BLaER1 (cell line): ENCODE measurements at regions not wholly inside any gene's neighbourhood (a gene's known extent, or its start where the extent isn't known, plus 50 kb on each side); places are given as distances from the start of the nearest gene placed in this dataset.

Source experiments
- H3K27ac ChIP-seq: shearing (Covaris generic); formaldehyde crosslinking; 2 replicates; pipeline ENCODE4 v1.8.1; 2022
- H3K27me3 ChIP-seq: shearing (Covaris generic); formaldehyde crosslinking; 2 replicates; pipeline ENCODE4 v1.8.1; 2022
- H3K36me3 ChIP-seq: shearing (Covaris generic); formaldehyde crosslinking; 2 replicates; pipeline ENCODE4 v1.8.1; 2022
- H3K4me1 ChIP-seq: shearing (Covaris generic); formaldehyde crosslinking; 2 replicates; pipeline ENCODE4 v1.8.1; 2022
- H3K4me2 ChIP-seq: shearing (Covaris generic); formaldehyde crosslinking; 2 replicates; pipeline ENCODE4 v1.8.1; 2022
- H3K4me3 ChIP-seq: shearing (Covaris generic); formaldehyde crosslinking; 2 replicates; pipeline ENCODE4 v1.8.1; 2022
- H3K9ac ChIP-seq: shearing (Covaris generic); formaldehyde crosslinking; 2 replicates; pipeline ENCODE4 v1.8.1; 2022
- H3K9me3 ChIP-seq: shearing (Covaris generic); formaldehyde crosslinking; 2 replicates; pipeline ENCODE4 v1.8.1; 2022
- H4K20me1 ChIP-seq: shearing (Covaris generic); formaldehyde crosslinking; 2 replicates; pipeline ENCODE4 v1.8.1; 2022
- Cebpa-rat ChIP-seq: shearing (Covaris generic); IDR thresholded peaks from 2 replicates; pipeline ENCODE4 v1.8.1; 2022

DNA sequence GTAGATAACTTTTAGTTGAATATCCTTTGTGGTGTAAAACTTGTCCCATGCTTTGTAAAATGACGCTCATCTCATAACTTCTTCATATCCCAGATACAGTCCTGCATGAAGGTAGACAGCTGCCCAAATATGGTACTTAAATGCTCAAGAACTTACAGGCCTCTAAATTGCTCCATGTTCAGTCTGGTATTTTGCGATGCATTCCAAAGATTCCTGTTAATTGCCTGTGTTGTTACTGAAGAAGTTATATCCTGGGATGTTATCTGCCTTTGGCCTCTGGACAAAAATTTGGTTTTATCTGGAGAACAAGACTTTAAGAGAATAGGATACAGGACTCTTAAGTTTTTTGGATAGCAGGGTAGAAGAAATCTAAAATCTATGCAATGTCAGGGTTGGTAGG lies 473.0 kb downstream of the PCNX1 start:
- H3K27ac ChIP-seq: no peak overlapping the region
- H3K27me3 ChIP-seq: no peaks in the 10 kb centered on the region
- no peak overlapping the region for H3K4me3 ChIP-seq
- H3K36me3 ChIP-seq: no peaks in the 10 kb centered on the region
- H3K9ac ChIP-seq: no peak overlapping the region
- H3K4me2 ChIP-seq: no peak overlapping the region
- no peaks in the 10 kb centered on the region for H3K4me1 ChIP-seq
- peaks cover 37% of the 10 kb centered on the region for H3K9me3 ChIP-seq
- no peaks in the 10 kb centered on the region for H4K20me1 ChIP-seq
- no peak for TF ChIP-seq Cebpa-rat

DNA sequence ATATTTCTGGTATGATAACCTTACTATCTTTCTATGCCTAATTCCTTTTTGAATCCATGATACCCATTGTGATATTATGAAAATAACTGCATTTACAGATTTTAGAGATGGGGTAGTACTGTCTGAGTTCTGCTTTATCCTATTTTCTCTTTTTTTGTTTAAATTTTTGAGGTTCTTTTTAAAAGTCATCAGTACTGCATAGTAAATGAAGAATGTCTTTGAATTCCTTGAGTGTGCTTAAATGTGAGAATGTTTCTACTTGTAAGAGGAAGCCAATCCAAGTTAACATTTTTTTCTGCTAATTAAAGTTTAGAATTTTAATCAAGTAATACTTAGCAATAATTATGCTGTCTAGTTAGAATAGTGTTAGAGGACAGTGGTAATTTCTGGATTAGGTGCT lies 474.6 kb downstream of the PCNX1 start:
- Histone ChIP-seq H3K4me3 (no peak overlapping the region), H3K9me3 (peaks cover 29% of the 10 kb centered on the region), H3K27me3 (no peaks in the 10 kb centered on the region), H3K36me3 (no peaks in the 10 kb centered on the region), H3K4me2 (no peak overlapping the region), H3K27ac (no peak overlapping the region), H3K4me1 (no peaks in the 10 kb centered on the region), H4K20me1 (no peaks in the 10 kb centered on the region), H3K9ac (no peak overlapping the region)
- no peak for TF ChIP-seq Cebpa-rat

DNA sequence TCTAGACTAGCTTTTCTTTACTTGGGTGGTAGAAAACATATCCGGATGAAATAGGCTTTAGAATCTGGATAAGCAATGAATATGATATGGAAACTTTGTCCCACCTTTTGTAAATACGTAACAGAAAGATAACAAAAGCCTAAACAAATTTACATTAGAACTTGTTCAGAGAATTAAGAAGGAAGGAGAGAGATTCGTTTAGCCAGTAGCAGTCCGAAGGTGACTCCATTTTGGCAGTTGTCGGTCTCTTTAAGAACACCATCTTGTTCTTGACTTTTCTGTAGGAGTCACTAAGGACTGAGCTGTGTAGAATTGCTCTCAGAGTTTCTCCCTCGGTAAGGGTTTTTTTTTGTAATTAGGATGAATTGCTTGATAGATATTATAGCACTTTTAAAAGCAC lies 475.1 kb downstream of the PCNX1 start:
- H3K9me3 ChIP-seq: peaks cover 24% of the 10 kb centered on the region
- H3K4me1 ChIP-seq: no peaks in the 10 kb centered on the region
- no peaks in the 10 kb centered on the region for H3K27me3 ChIP-seq
- H3K4me3 ChIP-seq: no peak overlapping the region
- no peaks in the 10 kb centered on the region for H4K20me1 ChIP-seq
- H3K27ac ChIP-seq: no peak overlapping the region
- no peak overlapping the region for H3K9ac ChIP-seq
- no peak overlapping the region for H3K4me2 ChIP-seq
- no peaks in the 10 kb centered on the region for H3K36me3 ChIP-seq
- TF ChIP-seq Cebpa-rat: no peak

DNA sequence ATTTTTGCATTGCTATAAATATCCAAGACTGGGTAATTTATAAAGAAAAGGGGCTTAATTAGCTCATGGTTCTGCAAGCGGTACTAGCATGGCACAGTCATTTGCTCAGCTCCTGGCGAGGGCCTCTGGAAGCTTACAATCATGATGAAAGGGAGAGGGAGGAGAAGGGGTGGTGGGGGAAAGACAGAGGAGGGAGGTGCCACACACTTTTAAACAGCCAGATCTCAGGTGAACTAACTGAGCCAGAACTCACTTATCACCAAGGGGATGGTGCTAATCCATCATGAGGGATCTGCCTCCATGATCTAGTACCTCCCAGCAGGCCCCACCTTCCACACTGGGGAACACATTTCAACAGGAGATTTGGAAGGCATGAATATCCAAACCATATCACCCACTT lies 476.3 kb downstream of the PCNX1 start:
- no peak for TF ChIP-seq Cebpa-rat
- H3K4me1 ChIP-seq: no peaks in the 10 kb centered on the region
- H3K36me3 ChIP-seq: no peaks in the 10 kb centered on the region
- H3K4me2 ChIP-seq: no peak overlapping the region
- H4K20me1 ChIP-seq: no peaks in the 10 kb centered on the region
- H3K27ac ChIP-seq: no peak overlapping the region
- no peak overlapping the region for H3K4me3 ChIP-seq
- H3K9me3 ChIP-seq: peaks cover 15% of the 10 kb centered on the region
- H3K9ac ChIP-seq: no peak overlapping the region
- H3K27me3 ChIP-seq: no peaks in the 10 kb centered on the region

DNA sequence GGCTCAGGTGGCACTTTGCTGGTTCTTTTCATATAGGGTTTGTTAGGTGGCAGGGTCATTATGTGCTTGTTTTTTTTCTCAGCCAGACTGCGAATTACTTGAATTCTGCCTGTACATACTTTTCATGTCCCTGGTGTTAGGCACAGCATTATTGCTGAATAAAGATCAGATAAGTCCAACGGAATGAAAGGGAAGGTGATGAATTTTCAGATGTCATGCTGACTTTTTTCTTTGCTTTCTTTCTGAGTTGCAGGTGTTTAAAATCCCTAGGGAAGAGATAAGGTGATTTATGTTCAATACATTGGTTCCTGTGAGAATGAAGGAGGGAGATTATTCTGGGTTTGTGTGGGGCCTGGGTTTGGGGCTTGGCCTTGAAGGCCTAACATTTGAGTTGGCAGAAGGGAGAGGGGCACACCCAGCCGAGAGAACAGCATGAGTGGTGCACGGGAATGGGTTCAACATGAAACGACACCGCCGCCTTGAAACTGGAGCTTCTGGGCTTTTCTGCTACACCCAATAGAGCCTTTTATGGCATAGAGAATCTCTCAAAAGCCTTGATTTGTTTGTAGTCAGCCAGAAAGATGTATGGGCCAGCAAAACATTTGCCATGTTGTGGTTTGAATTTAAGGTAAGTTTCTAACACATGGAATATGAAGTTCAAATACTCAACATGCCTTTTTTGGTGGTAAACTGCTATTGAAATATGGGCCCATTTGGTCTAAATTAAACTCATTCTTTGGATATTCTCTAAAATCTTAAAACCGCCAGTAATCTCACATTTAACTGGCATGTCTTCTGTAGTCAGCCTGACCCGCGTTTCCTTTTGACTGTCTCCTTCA lies 477.0 kb downstream of the PCNX1 start:
- Histone ChIP-seq H3K4me2 (no peak overlapping the region), H3K27me3 (no peaks in the 10 kb centered on the region), H3K4me3 (no peak overlapping the region), H3K9me3 (peaks cover 8% of the 10 kb centered on the region), H3K36me3 (no peaks in the 10 kb centered on the region), H3K27ac (no peak overlapping the region), H3K9ac (no peak overlapping the region), H4K20me1 (no peaks in the 10 kb centered on the region), H3K4me1 (no peaks in the 10 kb centered on the region)
- TF ChIP-seq Cebpa-rat: no peak

DNA sequence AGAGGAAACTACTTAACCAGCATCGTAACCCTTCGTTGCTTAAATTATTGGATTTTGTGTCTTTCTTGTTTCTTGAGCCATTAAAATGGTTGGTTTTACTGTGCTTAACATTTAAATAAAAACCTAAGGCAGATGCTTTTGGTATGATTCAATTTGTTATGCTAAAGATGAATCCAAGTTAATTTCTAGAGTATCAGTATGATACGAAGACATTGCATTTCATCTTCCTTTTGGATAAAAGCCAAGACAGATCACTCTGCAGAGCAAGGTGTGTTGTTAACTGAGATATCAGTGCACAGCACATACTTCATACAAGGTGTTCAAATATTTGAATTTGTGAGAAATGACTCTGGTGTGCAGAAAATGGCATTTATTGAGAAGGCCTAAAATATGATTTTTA lies 480.5 kb downstream of the PCNX1 start:
- Histone ChIP-seq H3K4me3 (no peak overlapping the region), H3K27ac (no peak overlapping the region), H3K4me1 (peaks cover 7% of the 10 kb centered on the region), H3K27me3 (no peaks in the 10 kb centered on the region), H3K9ac (no peak overlapping the region), H3K4me2 (no peak overlapping the region), H3K36me3 (no peaks in the 10 kb centered on the region), H4K20me1 (no peaks in the 10 kb centered on the region), H3K9me3 (no peaks in the 10 kb centered on the region)
- no peak for TF ChIP-seq Cebpa-rat

DNA sequence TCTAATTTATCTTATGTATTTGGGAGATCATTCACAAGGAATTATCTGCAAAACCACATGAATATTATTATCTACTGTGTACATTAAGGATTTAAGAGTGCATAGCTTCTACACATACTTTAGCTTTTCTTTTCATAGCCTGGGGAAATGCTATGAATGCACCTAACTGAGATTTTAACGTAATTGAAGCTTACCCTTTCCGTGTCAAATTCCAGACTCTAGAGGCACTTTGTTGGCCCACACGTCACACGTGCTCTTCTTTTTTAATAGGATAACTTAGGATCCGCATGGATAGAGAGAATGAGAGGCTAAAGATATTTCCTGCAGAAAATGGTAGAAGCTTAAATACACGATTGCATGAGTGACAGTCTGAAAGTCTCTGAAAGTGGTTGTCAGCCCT lies 481.1 kb downstream of the PCNX1 start:
- no peaks in the 10 kb centered on the region for H4K20me1 ChIP-seq
- TF ChIP-seq Cebpa-rat: no peak
- H3K27me3 ChIP-seq: no peaks in the 10 kb centered on the region

DNA sequence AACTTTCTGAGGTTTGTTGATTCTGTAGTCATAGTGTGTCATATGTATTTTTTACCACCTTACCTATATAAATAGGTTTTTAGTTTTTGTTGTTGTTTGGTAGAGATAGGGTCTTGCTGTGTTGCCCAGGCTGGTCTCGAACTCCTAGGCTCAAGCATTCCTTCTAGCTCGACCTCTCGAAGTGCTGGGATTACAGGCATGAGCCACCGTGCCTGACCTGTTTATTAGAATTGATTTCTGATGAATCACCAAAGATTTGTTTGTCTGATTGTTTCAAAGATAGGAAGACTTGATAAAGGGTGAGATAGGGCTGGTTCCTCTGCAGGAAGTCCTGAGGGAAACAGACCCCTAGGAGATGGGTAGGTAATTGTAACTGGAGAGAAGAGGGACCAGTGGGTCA lies 481.6 kb downstream of the PCNX1 start:
- H3K4me3 ChIP-seq: no peak overlapping the region
- no peak overlapping the region for H3K4me2 ChIP-seq
- H3K36me3 ChIP-seq: no peaks in the 10 kb centered on the region
- H3K27me3 ChIP-seq: no peaks in the 10 kb centered on the region
- H3K4me1 ChIP-seq: peaks cover 7% of the 10 kb centered on the region
- H4K20me1 ChIP-seq: no peaks in the 10 kb centered on the region
- H3K9me3 ChIP-seq: no peaks in the 10 kb centered on the region
- no peak overlapping the region for H3K9ac ChIP-seq
- no peak overlapping the region for H3K27ac ChIP-seq
- TF ChIP-seq Cebpa-rat: no peak

More for the DNA sequence above, 481.1 kb downstream of the PCNX1 start:
- no peaks in the 10 kb centered on the region for H3K9me3 ChIP-seq
- H3K27ac ChIP-seq: no peak overlapping the region
- H3K9ac ChIP-seq: no peak overlapping the region
- H3K36me3 ChIP-seq: no peaks in the 10 kb centered on the region
- no peak overlapping the region for H3K4me2 ChIP-seq
- H3K4me1 ChIP-seq: peaks cover 7% of the 10 kb centered on the region
- H3K4me3 ChIP-seq: no peak overlapping the region

DNA sequence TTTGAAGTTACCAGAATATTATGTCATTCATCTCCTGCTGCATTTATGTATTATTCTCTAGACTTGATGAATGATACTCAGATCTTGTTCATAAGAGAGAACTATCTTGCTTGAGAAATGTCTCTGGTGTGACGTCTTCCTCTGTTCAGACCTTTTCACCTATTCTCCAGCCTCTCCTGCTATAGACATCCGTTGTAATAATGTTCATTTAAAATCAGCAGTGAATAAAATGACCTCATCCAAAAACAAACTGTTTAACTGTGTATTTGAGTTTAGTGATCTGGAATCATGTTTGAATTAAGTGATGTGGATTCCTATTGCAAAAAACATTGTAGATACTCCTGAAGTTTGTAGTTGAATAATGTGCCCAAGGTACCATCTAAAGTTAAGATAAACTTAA lies 487.1 kb downstream of the PCNX1 start:
- Histone ChIP-seq H3K27ac (no peak overlapping the region), H3K4me1 (peaks cover 12% of the 10 kb centered on the region), H3K9me3 (no peaks in the 10 kb centered on the region), H3K36me3 (no peaks in the 10 kb centered on the region), H3K27me3 (no peaks in the 10 kb centered on the region), H3K4me2 (no peak overlapping the region), H3K4me3 (no peak overlapping the region), H4K20me1 (no peaks in the 10 kb centered on the region), H3K9ac (no peak overlapping the region)
- no peak for TF ChIP-seq Cebpa-rat

DNA sequence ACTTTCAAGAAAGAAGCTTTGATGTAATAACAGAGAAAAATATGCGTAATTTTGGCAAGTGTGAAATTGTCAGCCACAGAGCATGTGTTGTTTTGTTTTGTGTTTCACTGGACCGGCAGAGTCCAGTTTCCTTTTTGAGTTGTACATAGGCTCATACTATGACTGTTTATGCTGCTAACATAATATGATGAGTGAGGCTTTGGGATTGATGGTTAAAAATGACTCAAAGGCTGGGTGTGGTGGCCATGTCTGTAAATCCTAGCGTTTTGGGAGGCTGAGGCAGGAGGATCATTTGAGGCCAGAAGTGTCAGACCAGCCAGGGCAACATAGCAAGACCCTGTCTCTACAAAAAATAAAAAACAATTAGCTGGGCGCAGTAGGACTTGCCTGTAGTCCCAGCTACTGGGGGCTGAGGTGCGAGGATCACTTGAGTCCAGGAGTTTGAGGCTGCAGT lies 487.9 kb downstream of the PCNX1 start:
- Histone ChIP-seq H4K20me1 (no peaks in the 10 kb centered on the region), H3K27me3 (no peaks in the 10 kb centered on the region), H3K4me2 (no peak overlapping the region), H3K4me3 (no peak overlapping the region), H3K9ac (no peak overlapping the region), H3K9me3 (no peaks in the 10 kb centered on the region), H3K4me1 (peaks cover 16% of the 10 kb centered on the region), H3K36me3 (no peaks in the 10 kb centered on the region), H3K27ac (no peak overlapping the region)
- no peak for TF ChIP-seq Cebpa-rat
